CD4-positive, alpha-beta T cell (primary cell): ENCODE measurements at regions not wholly inside any gene's neighbourhood (a gene's known extent, or its start where the extent isn't known, plus 50 kb on each side); places are given as distances from the start of the nearest gene placed in this dataset.

Source experiments
- ATAC-seq: fragments of 200-7000 bp; cut with Tn5 transposase; one replicate; pipeline ENCODE4 v1.10.0; 2022; ENCODE audit warnings: mild to moderate bottlenecking; ENCODE audit not compliant: poor library complexity
- CTCF ChIA-PET: fragments of 350-600 bp; sonication (Branson Sonifier 250); formaldehyde crosslinking; loops from one replicate; lab custom pipeline; 2021; ENCODE audit warnings: antibody characterized with exemption, inconsistent platforms; lab: Charles Lee
- POLR2A ChIA-PET: fragments of 350-600 bp; sonication (Branson Sonifier 250); formaldehyde crosslinking; loops from one replicate; lab custom pipeline; 2021; ENCODE audit warnings: antibody characterized with exemption, inconsistent platforms; lab: Charles Lee
- DNase-seq, 14 experiments: peaks; one replicate each; pipeline ENCODE4 v3.0.0-alpha.2; 2013 to 2020; ENCODE audit warnings: mixed read lengths in 2 of 14
- H3K27ac ChIP-seq, 2 donors: one replicate each; pipeline versions ENCODE4 v1.5.1 to v1.7.0; 2013; ENCODE audit warnings: low read length in 2 of 2, low read depth in 1 of 2, mild to moderate bottlenecking in 1 of 2
- H3K27me3 ChIP-seq, 2 experiments: 1 replicate in 1 of 2; 2 replicates in 1 of 2; pipeline versions ENCODE4 v1.6.1 to v1.7.0; 2013; ENCODE audit warnings: low read length in 2 of 2, control low read depth in 1 of 2, mild to moderate bottlenecking in 1 of 2, moderate library complexity in 1 of 2; ENCODE audit not compliant: insufficient read depth in 2 of 2, control insufficient read depth in 1 of 2
- H3K36me3 ChIP-seq: one replicate; pipeline ENCODE4 v1.6.1; 2013; ENCODE audit warnings: low read length, control low read depth; ENCODE audit not compliant: insufficient read depth
- H3K4me1 ChIP-seq: one replicate; pipeline ENCODE4 v1.6.1; 2013; ENCODE audit warnings: low read length, control low read depth; ENCODE audit not compliant: insufficient read depth
- H3K4me3 ChIP-seq: one replicate; pipeline ENCODE4 v1.5.1; 2013; ENCODE audit warnings: mild to moderate bottlenecking, low read length, moderate library complexity
- H3K9me3 ChIP-seq, 2 experiments: 1 replicate in 1 of 2; 2 replicates in 1 of 2; pipeline versions ENCODE4 v1.6.1 to v1.7.0; 2013; ENCODE audit warnings: low read length in 2 of 2, mild to moderate bottlenecking in 2 of 2, control low read depth in 1 of 2, moderate library complexity in 1 of 2; ENCODE audit not compliant: control insufficient read depth in 1 of 2, insufficient read depth in 1 of 2
- H3K27ac Mint-ChIP-seq: one replicate; pipeline ENCODE4 v1.8.0; 2020; ENCODE audit warnings: mixed read lengths
- H3K27me3 Mint-ChIP-seq: one replicate; pipeline ENCODE4 v1.8.0; 2021; ENCODE audit warnings: mixed read lengths
- H3K36me3 Mint-ChIP-seq: one replicate; pipeline ENCODE4 v1.8.0; 2021; ENCODE audit warnings: low read depth, mixed read lengths
- H3K4me1 Mint-ChIP-seq: one replicate; pipeline ENCODE4 v1.8.0; 2021; ENCODE audit warnings: low read depth, mixed read lengths
- H3K4me3 Mint-ChIP-seq: one replicate; pipeline ENCODE4 v1.8.0; 2020; ENCODE audit warnings: mild to moderate bottlenecking, mixed read lengths
- H3K9me3 Mint-ChIP-seq: one replicate; pipeline ENCODE4 v1.8.0; 2020; ENCODE audit warnings: mixed read lengths
- CTCF ChIP-seq: fragments of 200-600 bp; IDR thresholded peaks from one replicate; pipeline ENCODE4 v1.8.0; 2022; ENCODE audit warnings: antibody characterized with exemption, mild to moderate bottlenecking
- intact Hi-C, 2 experiments: fragments of 100-400 bp; cut with DNase I in 1 of 2; cut with micrococcal nuclease in 1 of 2; formaldehyde crosslinking; loops; one replicate each; pipeline versions ENCODE4 v1.15.1 to v1.9.0; 2023 to 2025; cut with DNase I, micrococcal nuclease

DNA sequence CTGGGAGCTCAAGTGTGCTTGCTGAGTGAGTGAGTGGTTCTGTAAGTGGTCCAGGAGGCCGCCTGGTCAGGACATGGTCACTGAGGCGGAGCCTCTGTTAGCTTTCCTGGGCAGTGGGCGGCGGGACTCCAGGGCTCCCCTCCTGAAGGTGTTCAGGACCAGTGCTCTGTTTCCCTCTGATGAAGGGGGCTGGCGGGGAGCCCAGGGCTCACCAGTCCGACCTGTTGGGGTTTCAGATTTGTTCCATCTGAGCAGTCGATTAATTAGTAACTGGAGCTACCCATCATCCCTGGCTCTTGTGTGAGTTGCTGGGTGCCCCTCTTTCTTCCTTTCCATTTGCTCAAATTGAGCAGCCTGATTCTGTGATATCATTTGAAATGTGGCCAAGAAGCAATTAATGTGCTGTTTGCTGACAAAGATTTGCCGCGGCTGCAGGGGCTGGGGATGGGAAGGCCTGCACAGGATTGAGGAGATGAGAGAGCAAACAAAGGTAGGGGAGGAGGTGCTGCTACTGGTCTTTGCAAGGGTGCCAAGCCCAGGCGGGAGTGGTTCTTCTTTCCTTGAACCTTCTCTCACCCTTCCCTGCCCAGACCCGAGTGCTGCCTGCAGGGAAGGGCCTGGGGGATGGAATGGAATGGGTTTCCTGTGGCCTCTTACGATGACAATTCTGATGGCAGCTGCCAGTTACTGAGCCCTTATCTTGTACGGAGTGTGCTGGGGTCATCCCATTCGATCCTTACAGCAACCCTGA, 92.8 kb upstream of the PITX1 start:
- CTCF ChIA-PET, result no interaction called here
- POLR2A ChIA-PET, result no interaction called here
- no peaks in the 10 kb centered on the region for H3K36me3 Mint-ChIP-seq

GRCh38 chr5:135124724-135125123, 90.7 kb upstream of the PITX1 start:
- no peaks in the 10 kb centered on the region for H3K9me3 Mint-ChIP-seq
- intact Hi-C loops, result no loop called here
- ATAC-seq (no peak), DNase-seq (no peak)
- Histone ChIP-seq H3K9me3 (no peaks in the 10 kb centered on the region), H3K36me3 (no peaks in the 10 kb centered on the region), H3K4me1 (peaks cover 4% of the 10 kb centered on the region), H3K4me3 (no peak overlapping the region), H3K27ac (no peak overlapping the region), H3K27me3 (peaks cover 0 to 4% of the 10 kb centered on the region in 2 experiments)
- TF ChIP-seq CTCF, result no peak
- H3K27me3 Mint-ChIP-seq, result no peaks in the 10 kb centered on the region
- CTCF ChIA-PET, result no interaction called here
- no peak overlapping the region for H3K27ac Mint-ChIP-seq
- peaks cover 6% of the 10 kb centered on the region for H3K4me1 Mint-ChIP-seq
- H3K4me3 Mint-ChIP-seq, result no peak overlapping the region
- no peaks in the 10 kb centered on the region for H3K36me3 Mint-ChIP-seq
- POLR2A ChIA-PET, result no interaction called here

More for the DNA sequence above, 92.8 kb upstream of the PITX1 start:
- H3K27me3 Mint-ChIP-seq, result no peaks in the 10 kb centered on the region
- no peak overlapping the region for H3K27ac Mint-ChIP-seq
- no peak overlapping the region for H3K4me3 ChIP-seq
- H3K36me3 ChIP-seq, result no peaks in the 10 kb centered on the region
- peaks cover 0 to 4% of the 10 kb centered on the region in 2 experiments for H3K27me3 ChIP-seq
- H3K9me3 ChIP-seq, result no peaks in the 10 kb centered on the region
- H3K27ac ChIP-seq, result no peak overlapping the region
- no peak for TF ChIP-seq CTCF
- no peak overlapping the region for H3K4me3 Mint-ChIP-seq
- H3K4me1 ChIP-seq, result peaks cover 4% of the 10 kb centered on the region
- DNase-seq (no peak), ATAC-seq (no peak)
- H3K4me1 Mint-ChIP-seq, result peaks cover 6% of the 10 kb centered on the region
- H3K9me3 Mint-ChIP-seq, result no peaks in the 10 kb centered on the region
- intact Hi-C loops, result no loop called here

GRCh38 chr5:135124128-135124527, 90.1 kb upstream of the PITX1 start:
- Histone ChIP-seq H3K36me3 (no peaks in the 10 kb centered on the region), H3K4me3 (no peak overlapping the region), H3K4me1 (no peaks in the 10 kb centered on the region), H3K9me3 (no peaks in the 10 kb centered on the region), H3K27ac (no peak overlapping the region), H3K27me3 (peaks cover 0 to 4% of the 10 kb centered on the region in 2 experiments)
- no peak for TF ChIP-seq CTCF
- no peak overlapping the region for H3K27ac Mint-ChIP-seq
- H3K4me1 Mint-ChIP-seq, result peaks cover 2% of the 10 kb centered on the region
- H3K27me3 Mint-ChIP-seq, result no peaks in the 10 kb centered on the region
- H3K4me3 Mint-ChIP-seq, result no peak overlapping the region
- ChIA-PET POLR2A (no interaction called here), CTCF (no interaction called here)
- H3K36me3 Mint-ChIP-seq, result no peaks in the 10 kb centered on the region
- DNase-seq, result no peak
- intact Hi-C loops, result no loop called here
- ATAC-seq, result no peak
- H3K9me3 Mint-ChIP-seq, result no peaks in the 10 kb centered on the region
